GM19240 (cell line): ENCODE measurements at regions not wholly inside any gene's neighbourhood (a gene's known extent, or its start where the extent isn't known, plus 50 kb on each side); places are given as distances from the start of the nearest gene placed in this dataset.

ENCODE experiments used
- DNase-seq: peaks from one replicate; pipeline ENCODE4 v3.0.0; 2011; ENCODE audit warnings: low spot score; ENCODE audit not compliant: insufficient read length

DNA sequence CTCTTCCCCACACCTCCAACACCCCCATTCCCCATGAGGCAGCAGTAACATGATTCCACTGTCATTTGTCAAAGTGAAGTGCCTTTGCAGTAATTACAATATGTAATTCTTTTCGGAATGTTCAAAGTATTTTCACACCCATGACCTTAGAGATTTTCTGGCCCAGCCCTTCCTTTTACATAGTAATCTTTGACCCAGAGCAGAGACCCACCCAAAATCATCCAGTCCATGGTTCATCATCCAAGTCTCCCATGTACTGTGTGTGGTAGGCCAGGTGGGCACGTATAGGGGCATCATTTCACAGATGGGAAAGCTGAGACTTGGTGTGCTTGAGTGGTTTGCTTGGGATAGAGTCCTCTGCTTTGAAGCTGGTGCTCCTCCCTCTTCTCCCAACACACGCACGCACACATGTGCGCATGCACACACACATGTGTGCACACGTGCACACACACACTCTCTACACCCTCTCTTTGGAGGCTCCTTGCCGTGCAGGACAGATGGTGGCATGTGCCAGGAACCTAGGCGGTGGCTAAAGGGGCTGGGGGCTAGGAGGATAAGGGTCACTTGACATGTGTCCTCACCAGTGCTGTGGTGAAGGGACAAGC is 284.7 kb upstream of the ROPN1 start:
- DNase-seq: no peak

DNA sequence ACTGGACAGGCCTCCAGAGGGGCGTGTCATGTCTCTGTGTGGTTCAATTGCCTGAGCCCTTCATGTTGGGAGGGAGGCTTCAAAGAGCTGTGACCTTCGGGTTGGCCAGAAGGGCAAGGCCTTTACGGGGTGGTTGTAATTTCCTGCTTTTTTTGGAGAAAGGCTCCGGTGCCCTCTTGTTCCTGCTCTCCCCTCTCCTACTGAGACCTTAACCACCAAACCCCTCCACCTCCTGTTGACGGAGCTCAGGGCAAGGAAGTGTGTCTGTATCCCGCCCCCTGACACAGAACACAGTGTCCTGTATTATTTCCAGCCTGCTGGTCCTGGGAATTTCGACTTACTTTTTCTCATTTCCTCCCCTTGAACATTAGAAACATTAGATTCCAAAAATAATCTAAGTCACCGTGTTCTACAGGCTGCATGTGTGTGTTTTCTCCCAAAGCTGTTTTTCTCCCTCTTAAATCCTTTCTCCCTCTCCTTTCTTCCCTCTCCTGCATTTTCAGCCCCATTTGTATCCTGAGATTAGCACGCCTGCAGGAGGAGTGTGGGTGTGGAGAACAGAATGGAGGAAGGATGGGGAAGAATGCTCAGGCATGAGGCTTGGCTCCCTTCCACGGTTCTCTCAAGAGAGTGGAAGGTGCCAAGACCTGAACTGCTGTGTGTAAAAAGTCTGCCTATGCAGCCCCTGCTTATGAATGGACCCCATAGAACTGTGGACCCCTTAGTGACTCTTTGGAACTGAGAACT is 285.4 kb upstream of the ROPN1 start:
- DNase-seq: no peak

DNA sequence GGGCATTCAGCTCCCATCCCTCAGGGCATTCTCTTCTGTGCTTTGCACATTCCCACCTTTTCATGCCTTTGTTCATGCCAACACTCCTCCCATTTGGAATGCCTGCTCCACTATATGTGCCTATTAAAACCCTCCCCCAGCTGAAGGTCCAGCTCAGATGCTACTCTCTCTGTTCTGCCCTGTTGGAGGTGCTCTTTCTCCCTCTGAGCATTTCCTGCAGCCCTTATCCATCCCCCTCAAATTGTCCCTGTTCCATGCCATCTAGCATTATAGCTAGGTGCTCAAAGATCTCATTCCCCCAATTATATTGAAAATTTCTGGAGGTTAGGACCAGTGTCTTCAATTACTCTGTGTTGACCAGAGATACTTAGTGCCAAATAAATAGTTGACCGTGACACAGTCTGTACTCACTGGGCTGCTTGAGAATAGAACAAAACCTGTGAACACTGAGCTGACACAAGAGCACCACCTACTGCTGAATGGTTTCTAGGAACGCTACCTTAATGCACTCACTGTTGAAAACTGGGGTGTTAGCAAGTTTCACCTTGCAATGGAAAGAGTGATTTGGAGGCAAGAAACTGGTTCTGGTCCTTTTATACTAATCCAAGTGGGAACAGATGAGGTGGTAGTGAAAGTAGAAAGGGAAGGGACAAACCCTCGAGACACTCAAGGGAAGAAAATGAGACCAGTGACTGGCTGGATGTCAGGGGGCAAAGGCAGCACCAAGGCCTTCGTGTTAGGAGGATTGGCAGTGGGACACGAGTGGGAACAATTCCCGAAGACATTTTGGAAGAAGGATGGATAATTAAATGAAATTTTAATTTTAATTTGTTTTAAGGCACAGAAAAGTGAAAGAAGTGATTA is 289.8 kb upstream of the ROPN1 start:
- peak; percentile 13 for DNase-seq

DNA sequence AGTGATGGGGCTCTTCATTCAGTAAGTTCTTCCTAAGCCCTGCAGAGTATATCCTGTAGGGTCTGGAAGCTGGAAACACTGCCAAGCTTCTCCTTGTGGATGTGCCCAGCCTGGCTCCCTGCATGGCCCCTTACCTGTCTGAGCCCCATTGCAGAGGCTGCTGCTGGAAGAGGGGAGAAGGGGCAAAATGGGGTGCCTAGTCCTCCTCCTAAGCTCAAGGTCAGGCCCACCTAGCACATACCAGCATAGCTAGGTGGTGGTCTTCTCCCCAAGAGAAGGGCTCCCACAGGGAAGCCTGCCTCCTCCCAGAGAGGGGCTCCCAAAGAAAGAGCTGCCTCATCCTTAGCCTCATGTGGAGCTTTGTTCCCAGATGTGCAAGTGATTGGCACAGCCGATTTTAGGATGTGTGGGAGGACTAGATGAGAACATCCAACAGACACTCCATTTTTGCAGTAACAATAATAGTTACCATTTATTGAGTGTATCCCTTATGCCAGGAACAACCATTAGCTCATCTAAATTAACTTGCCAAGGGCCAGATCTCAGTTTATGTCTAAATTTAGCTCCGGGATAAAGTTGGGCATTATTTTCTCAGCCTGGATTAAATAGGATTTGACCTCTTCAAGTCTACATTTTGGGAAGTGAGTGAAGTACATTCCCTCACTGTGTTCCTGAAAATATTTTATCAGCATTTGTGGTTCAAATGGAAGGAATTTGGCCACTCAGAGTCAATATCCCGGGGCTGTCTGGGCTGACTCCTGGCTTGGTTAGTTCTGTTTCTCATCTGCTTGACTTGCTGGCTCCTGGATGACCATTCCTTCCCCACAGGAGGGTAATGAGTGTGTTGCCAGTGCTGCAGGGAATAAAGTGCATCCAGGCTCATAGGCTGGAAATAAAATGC is 291.1 kb upstream of the ROPN1 start:
- DNase-seq: no peak

DNA sequence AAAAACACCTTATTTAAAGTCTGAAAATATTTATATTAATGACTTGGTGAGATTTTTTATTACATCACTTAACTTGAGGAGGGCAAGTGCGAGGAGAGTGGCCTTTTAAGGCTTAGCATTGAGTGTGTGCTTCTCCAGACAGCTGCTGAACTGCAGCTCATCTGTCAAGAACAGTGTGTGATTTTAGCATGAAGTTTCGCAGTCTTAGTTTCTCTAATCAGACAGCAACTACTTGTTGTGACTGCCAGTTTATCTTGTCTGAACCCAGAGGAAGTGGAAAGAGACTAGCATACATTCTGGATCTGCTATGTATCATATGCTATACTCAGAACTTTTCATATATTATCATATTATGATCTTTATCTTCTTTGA is 291.7 kb upstream of the ROPN1 start:
- DNase-seq: no peak

DNA sequence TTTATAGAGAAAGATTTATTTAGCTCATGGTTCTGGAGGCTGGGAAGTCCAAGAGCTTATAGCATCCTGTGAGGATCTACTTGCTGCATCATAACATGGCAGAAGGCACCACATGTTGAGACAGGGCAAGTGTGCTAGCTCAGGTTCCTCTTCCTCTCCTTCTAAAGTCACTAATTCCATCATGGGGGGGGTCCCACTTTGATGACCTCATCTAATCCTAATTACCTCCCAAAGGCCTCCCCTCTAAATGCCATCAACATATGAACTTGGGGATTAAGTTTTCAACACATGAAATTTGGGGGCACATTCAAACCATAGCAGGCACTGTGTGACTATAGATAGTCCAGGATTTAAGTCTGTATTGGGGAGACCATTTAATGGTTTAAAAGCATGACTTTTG is 297.1 kb upstream of the ROPN1 start:
- no peak for DNase-seq

DNA sequence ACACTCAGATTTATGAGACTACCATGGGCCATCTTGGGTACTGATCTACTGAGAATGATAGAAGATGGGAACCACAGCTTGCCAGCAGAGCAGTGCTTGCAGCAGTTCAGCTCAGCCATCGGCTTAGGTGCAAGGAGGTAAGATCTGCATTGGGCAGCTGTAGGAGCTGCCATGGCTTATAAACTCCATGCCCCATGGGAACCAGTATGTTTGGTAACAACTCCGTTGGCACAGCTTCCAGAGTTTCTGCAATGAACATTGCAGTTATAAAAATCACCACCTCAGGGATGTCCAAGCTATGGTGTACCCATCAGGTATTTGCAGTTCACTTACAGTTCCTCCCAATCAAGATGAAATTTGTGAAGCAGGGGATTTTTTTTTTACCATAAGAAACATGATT is 299.1 kb upstream of the ROPN1 start:
- no peak for DNase-seq

DNA sequence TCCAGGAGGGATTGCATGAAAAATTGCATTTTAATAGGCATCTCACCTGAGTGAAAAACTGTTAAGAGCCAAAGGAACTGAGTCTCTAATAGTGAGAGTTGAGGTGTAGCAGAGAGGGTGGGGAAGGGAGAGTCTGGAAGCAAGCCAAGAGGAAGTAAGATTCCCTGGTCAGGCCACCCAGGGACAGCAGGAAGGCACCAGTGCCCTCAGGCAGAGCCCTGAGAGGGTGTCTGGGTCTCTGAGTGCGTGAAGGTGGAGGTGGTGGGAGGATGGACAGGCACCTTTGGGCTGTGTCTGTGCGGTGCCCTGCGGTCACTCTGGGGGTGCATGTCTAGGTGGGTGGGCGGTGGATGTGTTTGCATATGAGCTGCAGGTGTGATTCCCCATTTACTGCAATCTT is 300.4 kb upstream of the ROPN1 start:
- DNase-seq: no peak

DNA sequence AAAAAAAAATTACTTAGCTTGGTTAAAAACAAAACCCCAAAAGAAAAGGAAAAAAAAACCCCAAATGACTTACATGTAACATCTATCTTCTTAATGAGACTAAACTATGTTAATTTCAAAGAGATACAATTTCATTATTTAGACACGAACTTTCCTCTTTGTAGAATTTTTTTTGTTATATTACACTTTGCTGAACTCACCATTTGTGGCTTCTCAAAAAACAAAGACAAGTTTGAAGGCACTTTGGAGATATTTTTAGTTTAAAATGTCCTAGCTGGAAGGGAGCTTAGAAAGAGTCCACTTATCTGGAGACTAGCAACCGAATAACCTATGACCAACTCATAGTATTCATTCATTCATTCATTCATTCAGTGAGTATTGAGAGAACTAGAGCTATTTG is 301.7 kb upstream of the ROPN1 start:
- no peak for DNase-seq

DNA sequence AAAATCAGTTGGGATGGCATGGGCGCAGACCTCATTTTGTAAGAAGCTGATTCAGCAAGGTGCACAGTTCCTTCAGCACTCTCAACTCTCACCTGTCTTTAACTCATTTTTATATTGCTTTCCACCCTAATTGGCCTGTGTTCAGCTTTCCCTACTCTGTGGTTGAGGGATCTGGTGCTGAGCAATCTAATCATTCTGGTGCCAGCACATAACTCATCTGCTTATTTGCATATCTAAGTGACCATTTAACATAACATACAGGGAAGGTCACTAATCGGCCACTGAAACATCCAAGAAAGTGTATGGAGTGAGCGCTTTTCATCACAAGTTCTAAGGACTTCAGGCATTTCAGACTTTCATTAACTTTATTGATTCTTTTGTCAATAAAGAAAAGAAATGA is 303.4 kb upstream of the ROPN1 start:
- no peak for DNase-seq

DNA sequence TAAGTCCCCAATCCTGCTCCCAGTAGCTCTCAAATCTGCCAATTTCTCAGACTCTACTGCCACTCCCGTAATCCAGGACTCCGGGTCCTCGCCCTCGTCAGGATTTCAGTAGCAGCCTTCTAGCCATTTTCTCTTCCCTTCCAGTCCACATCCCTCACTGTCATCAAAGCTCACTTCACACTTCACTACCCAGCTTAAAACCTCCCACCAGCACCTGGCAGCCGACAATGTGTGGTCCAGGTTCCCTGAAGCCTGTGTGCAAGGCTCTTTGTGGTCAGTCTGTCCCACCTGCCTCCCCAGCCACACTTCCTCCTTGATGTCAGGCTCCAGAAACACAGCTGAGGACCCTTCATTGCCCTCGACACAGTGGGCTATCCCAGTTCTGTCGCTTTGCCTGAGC is 304.5 kb upstream of the ROPN1 start:
- no peak for DNase-seq

DNA sequence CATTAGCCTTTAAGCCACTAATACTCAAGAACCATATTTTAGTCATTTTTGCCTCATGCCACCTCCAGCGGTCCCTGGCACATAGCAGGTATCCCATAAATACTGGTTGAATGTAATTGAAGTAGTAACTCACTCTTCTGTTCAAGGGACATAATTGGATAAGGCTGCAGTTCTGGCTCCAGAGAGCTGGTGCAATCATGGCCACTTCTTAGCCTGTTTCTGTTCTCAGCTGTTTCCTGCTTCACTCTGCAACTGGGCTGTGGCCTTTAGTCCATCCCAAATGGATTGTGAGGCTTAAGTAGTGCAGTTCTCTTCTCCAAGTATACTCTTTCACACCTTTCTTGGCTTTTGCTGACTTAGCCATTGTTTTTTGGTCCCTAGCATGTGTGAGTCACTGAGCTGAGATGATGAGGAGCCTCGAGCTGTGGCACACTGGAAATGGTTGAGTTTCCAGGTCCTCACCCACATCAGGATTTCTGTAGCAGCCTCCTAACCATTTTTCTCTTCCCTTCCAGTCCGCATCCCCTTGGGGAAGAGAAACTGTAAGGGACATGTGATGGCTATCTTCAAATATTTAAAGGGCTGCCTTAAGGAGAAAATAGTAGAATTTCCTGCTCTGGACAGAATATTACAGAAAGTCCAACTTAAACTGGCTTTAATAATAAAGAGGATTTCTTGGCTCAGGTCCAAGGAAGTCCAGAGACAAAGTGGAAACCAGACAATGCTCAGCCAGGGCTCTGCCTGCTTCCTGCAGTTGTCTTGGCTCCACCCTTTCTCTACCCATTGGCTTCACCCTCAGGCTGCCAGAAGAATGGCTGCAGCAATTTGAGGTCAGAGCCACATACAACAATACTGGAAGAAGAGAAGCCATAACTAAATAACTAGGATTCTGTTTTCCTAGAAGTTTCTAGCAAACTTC is 305.4 kb upstream of the ROPN1 start:
- DNase-seq: no peak

DNA sequence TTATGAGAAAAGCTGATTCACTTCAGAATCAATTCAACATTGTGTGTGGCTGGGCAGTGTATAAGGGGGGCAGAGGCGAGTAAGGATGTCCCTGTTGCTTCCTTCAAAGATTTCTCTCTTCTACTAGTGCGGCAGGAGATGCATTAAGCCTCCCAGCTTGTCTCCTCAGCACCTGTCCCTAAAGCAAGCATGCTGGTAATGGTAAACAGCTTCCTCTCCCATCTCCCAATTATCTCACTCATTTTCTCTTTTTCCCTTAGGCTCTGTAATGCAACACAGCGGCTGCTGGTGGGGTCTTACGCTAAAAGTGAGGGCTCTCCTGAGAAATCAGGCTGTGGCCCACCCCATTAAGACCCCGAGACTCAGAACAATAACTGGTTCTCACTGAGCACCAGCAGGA is 306.4 kb upstream of the ROPN1 start:
- DNase-seq: no peak

DNA sequence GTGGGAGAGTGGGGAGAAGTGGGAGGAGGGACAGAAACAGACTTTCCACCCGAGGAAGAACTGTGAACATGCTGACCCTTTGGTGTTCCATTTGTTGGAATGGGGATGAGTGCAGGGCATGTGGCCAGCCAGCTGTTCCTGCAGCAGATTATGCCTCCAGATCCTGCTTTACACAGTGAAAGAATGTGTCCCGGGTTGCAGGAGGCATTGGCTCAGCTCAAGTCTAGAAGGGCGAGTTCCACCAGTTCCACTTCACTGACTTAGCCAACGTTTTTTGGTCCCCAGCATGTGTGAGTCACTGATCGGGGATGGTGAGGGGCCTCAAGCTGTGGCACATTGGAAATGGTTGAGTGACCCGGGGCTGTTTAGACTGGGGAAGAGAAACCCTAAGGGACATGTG is 307.0 kb upstream of the ROPN1 start:
- no peak for DNase-seq

DNA sequence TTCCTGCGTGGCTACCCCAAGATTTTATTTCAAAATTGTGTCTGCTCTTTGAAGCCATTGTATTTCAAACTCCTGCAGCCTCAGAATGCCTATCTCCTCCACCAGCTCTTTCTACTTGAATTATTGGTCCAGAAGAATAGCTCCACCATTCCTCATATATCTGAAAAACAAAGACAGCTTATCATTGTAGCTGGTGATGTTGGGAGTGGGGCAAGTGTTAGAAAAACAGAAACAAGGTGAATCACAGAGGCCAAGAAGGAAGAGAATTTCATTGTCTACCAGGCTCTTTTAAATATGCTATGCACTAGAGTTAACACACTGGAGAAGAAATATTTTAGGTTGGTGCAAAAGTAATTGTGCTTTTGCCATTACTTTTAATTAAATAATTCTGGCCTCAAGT is 307.9 kb upstream of the ROPN1 start:
- no peak for DNase-seq

DNA sequence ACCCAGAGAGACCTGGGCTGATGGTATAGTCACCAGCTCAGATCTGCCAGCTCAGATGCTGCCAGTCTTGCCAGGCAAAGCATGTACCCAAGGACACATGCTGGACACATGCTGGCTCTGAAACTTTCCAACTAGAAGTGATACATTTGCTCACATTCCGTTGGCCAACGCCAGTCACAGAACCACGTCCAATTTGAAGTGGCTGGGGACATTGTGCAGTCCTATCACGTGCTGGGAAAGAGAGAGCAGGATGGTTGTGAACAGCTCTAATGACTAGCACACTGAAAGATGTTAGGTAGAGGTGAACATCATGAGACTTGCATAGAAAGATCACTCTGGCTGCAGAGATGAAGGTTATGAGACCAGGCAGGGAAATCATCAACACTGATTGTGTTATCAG is 308.5 kb upstream of the ROPN1 start:
- no peak for DNase-seq

DNA sequence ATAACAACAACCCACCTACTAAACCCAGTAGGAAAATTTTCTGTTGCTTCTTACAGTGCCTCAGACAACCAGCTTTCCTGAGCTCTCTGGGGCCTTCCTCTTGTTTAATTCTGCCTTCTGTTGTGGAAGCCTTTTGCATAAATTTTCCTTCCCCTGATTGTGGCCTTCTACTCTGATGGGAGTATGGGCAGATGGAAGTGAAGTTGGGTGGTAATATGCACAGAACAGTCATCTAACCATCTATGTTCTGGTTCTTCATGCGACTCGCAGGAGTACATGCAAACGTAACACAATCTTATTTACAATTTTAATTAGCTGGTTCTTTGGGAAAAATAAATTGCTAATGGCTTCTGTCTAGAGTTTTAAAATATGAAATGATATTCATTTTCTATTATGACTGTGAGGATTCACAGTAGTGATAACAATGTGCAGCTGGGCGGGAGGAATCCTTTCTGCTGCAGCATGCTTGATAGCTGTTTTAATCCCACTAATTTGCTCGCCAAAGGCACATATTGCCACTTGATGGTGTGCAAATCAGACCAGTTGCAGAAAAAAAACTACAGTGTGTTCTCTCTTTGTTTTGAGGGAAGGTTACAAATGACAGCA is 311.5 kb upstream of the ROPN1 start:
- DNase-seq: no peak

DNA sequence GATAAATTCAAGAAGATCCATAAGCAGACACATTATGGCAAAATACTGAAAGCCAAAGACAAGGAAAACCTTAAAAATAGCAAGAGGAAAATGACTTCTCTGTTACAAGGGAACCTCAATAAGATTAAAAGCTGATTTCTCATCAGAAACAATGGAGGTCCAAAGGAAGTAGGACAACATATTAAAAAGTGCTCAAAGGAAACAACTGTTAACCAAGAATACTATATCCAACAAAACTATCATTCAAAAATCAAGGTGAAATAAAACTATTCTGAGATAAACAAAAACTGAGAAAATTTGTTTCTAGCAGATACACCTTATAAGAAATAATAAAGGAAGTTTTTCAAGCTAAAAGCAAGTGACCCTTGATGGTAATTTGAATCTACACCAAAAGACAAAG is 314.7 kb upstream of the ROPN1 start:
- no peak for DNase-seq

DNA sequence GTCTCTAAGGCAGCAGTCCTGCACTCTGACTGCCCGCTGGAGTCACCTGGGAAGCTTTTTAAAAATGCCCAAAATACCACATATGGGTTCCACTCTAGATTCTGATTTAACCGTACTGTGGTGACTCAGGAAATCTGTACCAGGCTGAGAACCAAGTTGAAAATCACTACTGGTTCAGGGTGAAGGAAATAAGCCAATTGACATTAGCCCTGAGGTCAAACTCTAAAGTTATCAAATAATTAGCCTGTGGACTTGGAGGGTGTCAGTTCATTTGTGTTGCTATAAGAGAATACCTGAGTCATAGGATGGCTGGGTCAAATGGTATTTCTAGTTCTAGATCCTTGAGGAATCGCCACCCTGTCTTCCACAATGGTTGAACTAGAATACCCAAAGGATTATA is 321.7 kb upstream of the ROPN1 start:
- DNase-seq: no peak
